H1 (cell line): ENCODE measurements at regions not wholly inside any gene's neighbourhood (a gene's known extent, or its start where the extent isn't known, plus 50 kb on each side); places are given as distances from the start of the nearest gene placed in this dataset.

Experiments used
- CTCF ChIP-seq, 3 experiments: IDR thresholded peaks; 1 replicate in 2 of 3; 2 replicates in 1 of 3; pipeline versions ENCODE4 v1.5.1 to v1.6.1; 2011; ENCODE audit warnings: low read length in 3 of 3, mild to moderate bottlenecking in 3 of 3, inconsistent platforms in 2 of 3, low read depth in 1 of 3, moderate library complexity in 1 of 3; ENCODE audit not compliant: insufficient read depth in 1 of 3; ENCODE audit errors: control extremely low read depth in 1 of 3
- JUND ChIP-seq: IDR thresholded peaks from 2 replicates; pipeline ENCODE4 v1.6.1; 2011; ENCODE audit warnings: mild to moderate bottlenecking, improper control_type of control experiment, low read length
- POLR2A ChIP-seq, 2 experiments: IDR thresholded peaks; 1 replicate in 1 of 2; 2 replicates in 1 of 2; pipeline ENCODE4 v1.6.1; 2011; ENCODE audit warnings: low read depth in 2 of 2, low read length in 2 of 2, mild to moderate bottlenecking in 2 of 2; ENCODE audit errors: control extremely low read depth in 1 of 2
- POLR2AphosphoS5 ChIP-seq: IDR thresholded peaks from 2 replicates; pipeline ENCODE4 v1.6.1; 2011; ENCODE audit warnings: low read depth, low read length
- RAD21 ChIP-seq, 2 experiments: IDR thresholded peaks in 1 of 2; conservative IDR thresholded peaks in 1 of 2; 2 replicates each; pipeline ENCODE4 v1.6.1; 2011; ENCODE audit warnings: low read depth in 2 of 2, low read length in 2 of 2, improper control_type of control experiment in 1 of 2, inconsistent platforms in 1 of 2, mild to moderate bottlenecking in 1 of 2, moderate library complexity in 1 of 2
- SRF ChIP-seq: IDR thresholded peaks from 2 replicates; pipeline ENCODE4 v1.6.1; 2011; ENCODE audit warnings: mild to moderate bottlenecking, low read depth, low read length, moderate library complexity
- TEAD4 ChIP-seq: IDR thresholded peaks from 2 replicates; pipeline ENCODE4 v1.6.1; 2012; ENCODE audit warnings: low read depth, low read length, inconsistent platforms, mixed read lengths

- TF ChIP-seq CTCF (IDR thresholded peaks at IDR 0.05; ENCODE audit: control extremely low read depth in 1 of 3, insufficient read depth in 1 of 3, low read depth in 1 of 3, low read length in 3 of 3) (no peak), RAD21 (IDR thresholded peaks at IDR 0.05 in 1 of 2, conservative IDR thresholded peaks at IDR 0.05 in 1 of 2; ENCODE audit: low read depth in 2 of 2, low read length in 2 of 2) (no peak), POLR2A (IDR thresholded peaks at IDR 0.05; ENCODE audit: control extremely low read depth in 1 of 2, low read depth in 2 of 2, low read length in 2 of 2) (no peak), POLR2AphosphoS5 (no peak), SRF (no peak), JUND (no peak), TEAD4 (no peak)
Measured at GRCh38 chr16:80175011-80175410, 365.8 kb upstream of the DYNLRB2 start.
